NCI-H1694 treated with DMSO at 0.1 percent for 48 hours (cell line): ENCODE measurements at regions not wholly inside any gene's neighbourhood (a gene's known extent, or its start where the extent isn't known, plus 50 kb on each side); places are given as distances from the start of the nearest gene placed in this dataset.

Experiments used
- DNase-seq: peaks from one replicate; lab custom pipeline; 2025; lab: John Stamatoyannopoulos, UW

GRCh38 chr12:123041042-123041531 is 60.6 kb downstream of the ARL6IP4 start:
- DNase-seq = no peak

- DNase-seq = no peak
Measured at GRCh38 chr12:123040106-123040505, 59.6 kb downstream of the ARL6IP4 start.

DNA sequence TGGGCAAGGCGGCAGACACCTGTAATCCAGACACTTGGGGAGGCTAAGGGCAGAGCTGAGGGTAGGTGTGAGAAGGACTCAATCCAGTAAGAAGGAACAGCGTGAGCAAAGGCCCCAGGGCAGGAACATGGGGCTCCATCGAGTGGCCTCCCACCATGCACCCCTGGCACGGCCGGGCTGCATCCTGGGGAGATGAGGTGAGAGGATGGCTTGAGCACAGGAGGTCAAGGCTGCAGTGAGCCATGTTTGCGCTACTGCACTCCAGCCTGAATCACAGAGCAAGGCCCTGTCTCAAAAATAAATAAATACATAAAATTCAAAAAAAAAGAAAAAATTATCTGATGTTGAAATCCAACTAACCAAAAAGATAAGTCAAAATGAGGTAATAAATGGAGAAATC is 58.5 kb downstream of the ARL6IP4 start:
- no peak for DNase-seq

DNA sequence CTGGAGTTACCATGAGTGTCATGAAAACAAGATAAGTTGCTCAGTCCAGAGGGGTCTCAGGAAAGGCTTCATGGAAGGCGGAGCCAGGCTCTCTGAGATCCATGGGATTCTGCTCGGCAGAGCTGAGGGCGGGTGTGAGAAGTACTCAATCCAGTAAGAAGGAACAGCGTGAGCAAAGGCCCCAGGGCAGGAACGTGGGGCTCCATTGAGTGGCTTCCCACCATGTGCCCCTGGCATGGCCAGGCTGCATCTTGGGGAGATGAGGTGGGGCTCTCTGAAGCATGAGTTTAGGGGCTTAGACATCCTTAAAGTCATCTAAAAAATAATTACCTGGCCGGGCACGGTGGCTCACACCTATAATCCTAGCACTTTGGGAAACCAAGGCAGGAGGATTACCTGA is 58.0 kb downstream of the ARL6IP4 start:
- no peak for DNase-seq

- DNase-seq = no peak
Measured at GRCh38 chr12:123037791-123038190, 57.3 kb downstream of the ARL6IP4 start.

DNA sequence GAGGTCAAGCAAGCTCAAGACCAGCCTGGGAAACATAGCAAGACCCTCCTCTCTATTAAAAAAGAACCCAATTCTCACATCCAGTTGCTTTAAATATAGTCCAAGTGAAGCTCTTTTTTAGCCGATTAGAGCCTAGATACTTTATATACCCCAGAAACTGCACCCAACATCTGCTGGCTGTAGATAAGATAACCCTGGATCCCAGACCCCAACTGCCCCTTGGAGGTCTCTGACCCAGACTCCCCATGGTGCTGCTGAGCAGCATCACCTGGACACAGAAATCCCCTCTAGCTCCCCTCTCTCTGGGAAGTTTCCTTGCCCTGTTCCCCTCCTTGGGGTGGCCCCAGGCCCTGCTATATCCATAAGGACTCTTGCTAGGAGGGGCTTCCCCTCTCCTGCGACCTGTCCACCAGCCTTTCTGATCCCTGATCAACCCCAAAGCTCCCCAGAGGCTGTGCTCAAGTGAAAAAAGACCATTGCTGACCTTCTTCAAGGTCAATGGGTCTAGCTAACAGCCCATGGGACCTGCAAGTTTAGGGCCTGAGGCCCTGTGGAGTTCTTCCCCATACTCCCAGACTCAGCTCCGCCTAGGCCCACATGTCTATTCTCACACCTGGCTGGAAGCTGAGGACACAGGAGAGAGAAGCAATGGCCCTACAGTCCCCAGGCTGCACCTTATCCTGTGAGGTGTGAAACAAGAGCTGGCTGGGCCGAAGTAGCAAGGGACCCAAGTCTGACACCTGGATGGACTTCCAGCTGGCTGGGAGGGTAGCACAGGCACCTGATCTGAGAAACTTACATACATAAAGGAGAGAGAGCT is 56.2 kb downstream of the ARL6IP4 start:
- no peak for DNase-seq

- DNase-seq = no peak
Measured at GRCh38 chr12:123035841-123036240, 55.4 kb downstream of the ARL6IP4 start.

- DNase-seq = no peak
Measured at GRCh38 chr12:123034865-123035264, 54.4 kb downstream of the ARL6IP4 start.

GRCh38 chr12:123034022-123034541 is 53.6 kb downstream of the ARL6IP4 start:
- no peak for DNase-seq

DNA sequence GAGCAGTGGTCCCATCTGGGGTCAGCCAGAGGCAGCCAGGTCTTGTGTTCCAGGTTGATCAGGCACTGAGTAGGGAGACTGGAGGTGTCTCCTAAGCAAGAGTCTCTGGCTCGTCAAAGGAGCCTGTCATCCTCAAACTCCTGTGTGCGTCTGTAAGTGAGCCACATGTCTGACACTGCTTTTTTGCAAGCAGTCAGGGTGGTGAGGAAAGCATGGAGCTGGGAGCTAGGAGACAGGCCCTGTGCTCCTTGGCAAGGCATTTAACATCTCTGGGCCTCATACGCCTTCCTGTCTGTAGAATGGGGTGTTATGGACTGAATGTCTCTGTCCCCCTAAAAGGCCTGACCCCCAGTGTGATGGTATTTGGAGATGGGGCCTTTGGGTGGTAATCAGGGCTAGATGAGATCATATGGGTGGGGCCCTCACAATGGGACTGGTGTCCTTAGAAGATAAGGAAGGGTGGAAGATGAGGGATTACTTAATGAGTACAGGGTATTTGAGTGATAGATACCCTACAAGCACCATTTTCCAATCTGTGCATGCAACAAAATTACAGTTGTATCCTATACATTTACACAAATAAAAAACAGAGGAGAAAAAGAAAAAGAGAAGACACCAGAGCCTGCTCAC is 53.0 kb downstream of the ARL6IP4 start:
- no peak for DNase-seq

- no peak for DNase-seq
Measured at GRCh38 chr12:123032736-123033391, 52.4 kb downstream of the ARL6IP4 start.
